ENCODE measurements at regions not wholly inside any gene's neighbourhood (a gene's known extent, or its start where the extent isn't known, plus 50 kb on each side); places are given as distances from the start of the nearest gene placed in this dataset.
A peak's percentile ranks its signal among the peaks of the same experiment; 100 is the strongest.

GRCh38 chr13:104586051-104586746 lies 1520.0 kb upstream of the SLC10A2 start:
- ChIA-PET POLR2A (ENCODE audit: unreplicated experiment) (no interaction called here), CTCF (no interaction called here)
- Histone ChIP-seq H4K5ac (ENCODE audit: low read depth, low read length) (no peak overlapping the region), H4K91ac (ENCODE audit: insufficient read depth, low read depth, low read length) (no peak overlapping the region), H3K18ac (ENCODE audit: low read depth, low read length) (no peak overlapping the region), H2BK120ac (ENCODE audit: low read depth, low read length) (no peak overlapping the region), H2AK5ac (ENCODE audit: low read depth, low read length) (no peak overlapping the region), H3K4me1 (ENCODE audit: control insufficient read depth, insufficient read depth, low read length) (no peaks in the 10 kb centered on the region), H3K4me2 (ENCODE audit: low read depth, low read length) (peak overlapping the region; percentile 58), H3K56ac (ENCODE audit: extremely low read depth, insufficient read depth, low read length) (no peak overlapping the region), H2BK5ac (ENCODE audit: low read depth, low read length, poor library complexity, severe bottlenecking) (no peak overlapping the region), H2AFZ (replicated peaks; ENCODE audit: low read length, poor library complexity) (peak overlapping the region; percentile 7), H3K27ac (ENCODE audit: insufficient read depth, low read length) (no peak overlapping the region), H2AK9ac (replicated peaks; ENCODE audit: low read depth, low read length, poor library complexity) (no peak overlapping the region), H3K23ac (ENCODE audit: low read depth, low read length) (no peak overlapping the region), H4K20me1 (ENCODE audit: insufficient read depth, low read length) (no peaks in the 10 kb centered on the region), H3K14ac (replicated peaks; ENCODE audit: low read depth, low read length) (no peak overlapping the region), H3K79me1 (ENCODE audit: low read depth in 1 of 2, low read length in 2 of 2) (no peaks in the 10 kb centered on the region), H3K4me3 (ENCODE audit: insufficient read depth, low read depth, low read length) (no peak overlapping the region), H3K9me1 (ENCODE audit: insufficient read depth, low read length) (no peaks in the 10 kb centered on the region), H3K9me3 (ENCODE audit: control insufficient read depth, insufficient read depth, low read length) (no peaks in the 10 kb centered on the region), H3K27me3 (ENCODE audit: control insufficient read depth, insufficient read depth, low read length) (no peaks in the 10 kb centered on the region), H2BK15ac (ENCODE audit: low read depth, low read length) (no peak overlapping the region), H3K36me3 (ENCODE audit: control insufficient read depth, insufficient read depth, low read length) (no peaks in the 10 kb centered on the region), H3K4ac (ENCODE audit: low read depth, low read length) (no peak overlapping the region), H4K8ac (ENCODE audit: low read depth in 2 of 2, low read length in 2 of 2) (no peak overlapping the region), H2BK20ac (ENCODE audit: low read depth, low read length) (no peak overlapping the region), H3K9ac (ENCODE audit: low read depth, low read length) (no peak overlapping the region)
- ATAC-seq (ENCODE audit: low read depth) (peak; percentile 77), DNase-seq (peak; percentile 87)
- in situ Hi-C loops (cut with MboI; ENCODE audit: low sequenced_read_pairs): no loop called here
- TF ChIP-seq MAFK (IDR thresholded peaks at IDR 0.05; ENCODE audit: low read depth, low read length) (no peak), MAZ (IDR thresholded peaks at IDR 0.05; ENCODE audit: borderline replicate concordance, low read depth, low read length) (no peak), CEBPB (IDR thresholded peaks at IDR 0.05; ENCODE audit: low read depth, low read length) (peak; percentile 38; the same call in 1 of the 2 replicates), BHLHE40 (IDR thresholded peaks at IDR 0.05; ENCODE audit: low read depth, low read length) (no peak)
- intact Hi-C loops (cut with micrococcal nuclease): no loop called here
- BruUV-seq (replicated peaks): no TSS peak
- 0% methylated on average over 3 of the region's 11 CpGs; no CpG with 5 or more reads in 1 of the 2 experiments for WGBS, 2 experiments (ENCODE audit: extremely low coverage in 2 of 2, insufficient read length in 1 of 2)
- dilution Hi-C loops (cut with HindIII; ENCODE audit: low sequenced_read_pairs, unreplicated experiment): no loop called here

All from IMR-90 (cell line).